CD4-positive, alpha-beta T cell treated with Interleukin-15 for 4 hours (primary cell): ENCODE measurements at regions not wholly inside any gene's neighbourhood (a gene's known extent, or its start where the extent isn't known, plus 50 kb on each side); places are given as distances from the start of the nearest gene placed in this dataset.
A peak's percentile ranks its signal among the peaks of the same experiment; 100 is the strongest.
"Not testable (repeated sequence)": the region's sequence is repeated elsewhere in the genome, so short reads cannot be mapped to it uniquely, and the experiment has no call there.

Experiments used
- DNase-seq: peaks from one replicate; pipeline ENCODE4 v3.0.0-alpha.2; 2020; ENCODE audit warnings: low spot score

GRCh38 chr21:6557415-6557814 lies 3964.0 kb upstream of the TPTE start:
- DNase-seq, result not testable (repeated sequence)

- not testable (repeated sequence) for DNase-seq
These were observed 3960.2 kb upstream of the TPTE start for GRCh38 chr21:6561168-6561567.

- DNase-seq, result not testable (repeated sequence)
These were observed 3959.8 kb upstream of the TPTE start for GRCh38 chr21:6561578-6561977.

- not testable (repeated sequence) for DNase-seq
These were observed 3956.7 kb upstream of the TPTE start for GRCh38 chr21:6564543-6565166.

GRCh38 chr21:6565190-6566094 lies 3955.9 kb upstream of the TPTE start:
- DNase-seq, result peak; percentile 0

GRCh38 chr21:6567542-6567941 lies 3953.8 kb upstream of the TPTE start:
- DNase-seq, result not testable (repeated sequence)

- DNase-seq, result not testable (repeated sequence)
These were observed 3952.2 kb upstream of the TPTE start for GRCh38 chr21:6569152-6569551.

GRCh38 chr21:6569587-6570392 lies 3951.6 kb upstream of the TPTE start:
- not testable (repeated sequence) for DNase-seq

- DNase-seq, result not testable (repeated sequence)
These were observed 3950.5 kb upstream of the TPTE start for GRCh38 chr21:6570700-6571368.

- DNase-seq, result not testable (repeated sequence)
These were observed 3947.8 kb upstream of the TPTE start for GRCh38 chr21:6573576-6573975.

- DNase-seq, result not testable (repeated sequence)
These were observed 3941.6 kb upstream of the TPTE start for GRCh38 chr21:6579801-6580200.
